ENCODE measurements at regions not wholly inside any gene's neighbourhood (a gene's known extent, or its start where the extent isn't known, plus 50 kb on each side); places are given as distances from the start of the nearest gene placed in this dataset.

DNA sequence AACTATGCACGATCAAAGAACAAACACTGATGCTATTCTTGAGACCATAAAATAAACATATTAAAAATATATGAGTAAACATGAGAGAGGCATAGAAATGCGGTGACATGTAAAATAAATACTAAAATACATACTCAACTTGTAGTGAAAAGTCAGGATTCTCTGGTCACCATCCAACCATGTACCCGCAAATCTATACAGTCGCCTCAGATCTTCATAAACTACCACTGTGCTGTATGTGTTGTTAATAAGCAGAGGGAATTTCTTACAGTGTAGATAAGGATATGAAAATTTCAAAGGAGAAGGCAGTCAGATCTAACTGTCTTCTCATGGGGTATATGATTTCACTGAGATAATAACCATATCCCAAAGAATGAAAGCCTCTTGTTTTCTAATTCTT, 67.8 kb upstream of the FAM47B start:
- H3K79me2 ChIP-seq (ENCODE audit: insufficient read depth, low read depth, low read length), result no peaks in the 10 kb centered on the region
- no peak overlapping the region for H3K4me2 ChIP-seq (ENCODE audit: low read length)
- H4K20me1 ChIP-seq (ENCODE audit: insufficient read depth, low read length), result no peaks in the 10 kb centered on the region
- ChIA-PET CTCF (ENCODE audit: unreplicated experiment) (no interaction called here), POLR2A (no interaction called here)
- no TSS peak for BruUV-seq (replicated peaks)
- no peak overlapping the region for H3K4me3 ChIP-seq (ENCODE audit: low read depth, low read length, poor library complexity, severe bottlenecking)
- H3K27ac ChIP-seq (ENCODE audit: low read depth, low read length, poor library complexity, severe bottlenecking), result no peak overlapping the region
- H3K36me3 ChIP-seq (ENCODE audit: insufficient read depth, low read length), result no peaks in the 10 kb centered on the region
- H3K9me3 ChIP-seq (ENCODE audit: low read length), result no peaks in the 10 kb centered on the region
- intact Hi-C loops (cut with micrococcal nuclease; ENCODE audit: unreplicated experiment), result no loop called here
- DNase-seq (ENCODE audit: low spot score), result no peak
- TF ChIP-seq EZH2phosphoT487 (IDR thresholded peaks at IDR 0.05; ENCODE audit: borderline replicate concordance, low read depth, low read length), result no peak
- no peaks in the 10 kb centered on the region for H3K4me1 ChIP-seq (ENCODE audit: insufficient read depth, low read length, poor library complexity, severe bottlenecking)
- H2AFZ ChIP-seq (ENCODE audit: low read length), result no peak overlapping the region
- no peaks in the 10 kb centered on the region for H3K9me2 ChIP-seq (ENCODE audit: insufficient read depth, low read length)

DNA sequence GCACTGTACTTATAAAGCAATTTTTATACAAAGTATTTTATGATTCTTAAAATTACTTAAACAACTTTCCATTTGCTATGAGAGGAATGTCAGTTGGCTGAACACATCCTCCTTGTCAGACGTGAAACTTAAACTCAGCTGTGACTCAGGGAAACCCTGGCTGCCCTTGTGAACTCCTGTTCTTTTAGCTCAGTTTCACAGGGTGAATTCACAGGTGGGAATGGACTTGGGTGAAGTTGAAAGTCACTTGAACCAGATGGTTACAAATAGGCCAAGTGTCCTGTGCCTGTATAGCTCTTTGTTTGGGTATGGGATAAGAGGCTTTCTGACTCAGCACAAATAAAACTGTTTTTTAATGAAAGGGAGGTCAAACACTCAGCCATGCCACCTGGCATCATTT, 67.4 kb upstream of the FAM47B start:
- ChIA-PET POLR2A (no interaction called here), CTCF (ENCODE audit: unreplicated experiment) (no interaction called here)
- H3K36me3 ChIP-seq (ENCODE audit: insufficient read depth, low read length), result no peaks in the 10 kb centered on the region
- no peak for DNase-seq (ENCODE audit: low spot score)
- H3K79me2 ChIP-seq (ENCODE audit: insufficient read depth, low read depth, low read length), result no peaks in the 10 kb centered on the region
- TF ChIP-seq EZH2phosphoT487 (IDR thresholded peaks at IDR 0.05; ENCODE audit: borderline replicate concordance, low read depth, low read length), result no peak
- TF ChIP-seq, protein P1, sequence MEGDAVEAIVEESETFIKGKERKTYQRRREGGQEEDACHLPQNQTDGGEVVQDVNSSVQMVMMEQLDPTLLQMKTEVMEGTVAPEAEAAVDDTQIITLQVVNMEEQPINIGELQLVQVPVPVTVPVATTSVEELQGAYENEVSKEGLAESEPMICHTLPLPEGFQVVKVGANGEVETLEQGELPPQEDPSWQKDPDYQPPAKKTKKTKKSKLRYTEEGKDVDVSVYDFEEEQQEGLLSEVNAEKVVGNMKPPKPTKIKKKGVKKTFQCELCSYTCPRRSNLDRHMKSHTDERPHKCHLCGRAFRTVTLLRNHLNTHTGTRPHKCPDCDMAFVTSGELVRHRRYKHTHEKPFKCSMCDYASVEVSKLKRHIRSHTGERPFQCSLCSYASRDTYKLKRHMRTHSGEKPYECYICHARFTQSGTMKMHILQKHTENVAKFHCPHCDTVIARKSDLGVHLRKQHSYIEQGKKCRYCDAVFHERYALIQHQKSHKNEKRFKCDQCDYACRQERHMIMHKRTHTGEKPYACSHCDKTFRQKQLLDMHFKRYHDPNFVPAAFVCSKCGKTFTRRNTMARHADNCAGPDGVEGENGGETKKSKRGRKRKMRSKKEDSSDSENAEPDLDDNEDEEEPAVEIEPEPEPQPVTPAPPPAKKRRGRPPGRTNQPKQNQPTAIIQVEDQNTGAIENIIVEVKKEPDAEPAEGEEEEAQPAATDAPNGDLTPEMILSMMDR (conservative IDR thresholded peaks at IDR 0.05; ENCODE audit: low read length), result no peak
- no peaks in the 10 kb centered on the region for H3K9me2 ChIP-seq (ENCODE audit: insufficient read depth, low read length)
- H4K20me1 ChIP-seq (ENCODE audit: insufficient read depth, low read length), result no peaks in the 10 kb centered on the region
- BruUV-seq (replicated peaks), result no TSS peak
- no peak overlapping the region for H3K4me2 ChIP-seq (ENCODE audit: low read length)
- intact Hi-C loops (cut with micrococcal nuclease; ENCODE audit: unreplicated experiment), result no loop called here
- no peaks in the 10 kb centered on the region for H3K4me1 ChIP-seq (ENCODE audit: insufficient read depth, low read length, poor library complexity, severe bottlenecking)
- no peak overlapping the region for H2AFZ ChIP-seq (ENCODE audit: low read length)
- H3K9me3 ChIP-seq (ENCODE audit: low read length), result no peaks in the 10 kb centered on the region
- no peak overlapping the region for H3K27ac ChIP-seq (ENCODE audit: low read depth, low read length, poor library complexity, severe bottlenecking)
- H3K4me3 ChIP-seq (ENCODE audit: low read depth, low read length, poor library complexity, severe bottlenecking), result no peak overlapping the region

DNA sequence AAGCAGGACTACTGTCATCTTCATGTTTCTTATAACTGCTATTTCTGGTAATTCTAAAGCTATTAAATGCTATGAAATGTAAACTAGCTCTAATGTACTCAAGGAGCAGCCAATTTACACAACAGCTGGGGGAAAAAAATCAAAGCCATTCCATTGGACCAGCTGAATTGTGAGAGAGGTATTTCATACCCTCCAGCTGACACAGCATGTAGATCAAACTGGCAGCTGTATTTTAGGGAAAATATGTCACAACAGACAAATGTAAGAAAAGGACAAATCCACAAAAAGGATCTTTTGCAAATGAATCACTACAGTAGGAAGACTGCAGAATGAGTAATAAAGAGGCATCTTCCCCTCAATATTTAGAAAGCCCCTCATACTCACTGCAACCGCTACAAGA, 65.2 kb upstream of the FAM47B start:
- Histone ChIP-seq H3K79me2 (ENCODE audit: insufficient read depth, low read depth, low read length) (no peaks in the 10 kb centered on the region), H2AFZ (ENCODE audit: low read length) (no peak overlapping the region), H4K20me1 (ENCODE audit: insufficient read depth, low read length) (no peaks in the 10 kb centered on the region), H3K27ac (ENCODE audit: low read depth, low read length, poor library complexity, severe bottlenecking) (no peak overlapping the region), H3K4me3 (ENCODE audit: low read depth, low read length, poor library complexity, severe bottlenecking) (no peak overlapping the region), H3K4me1 (ENCODE audit: insufficient read depth, low read length, poor library complexity, severe bottlenecking) (no peaks in the 10 kb centered on the region), H3K4me2 (ENCODE audit: low read length) (no peak overlapping the region), H3K9me2 (ENCODE audit: insufficient read depth, low read length) (no peaks in the 10 kb centered on the region), H3K36me3 (ENCODE audit: insufficient read depth, low read length) (no peaks in the 10 kb centered on the region), H3K9me3 (ENCODE audit: low read length) (no peaks in the 10 kb centered on the region)
- BruUV-seq (replicated peaks), result no TSS peak
- intact Hi-C loops (cut with micrococcal nuclease; ENCODE audit: unreplicated experiment), result no loop called here
- POLR2A ChIA-PET, result interaction anchor here (0.7 kb wide), 1 partner anchor 9 kb away, joined by 3 read pairs; no protein-coding TSS in a partner anchor
- no peak for DNase-seq (ENCODE audit: low spot score)
- TF ChIP-seq EZH2phosphoT487 (IDR thresholded peaks at IDR 0.05; ENCODE audit: borderline replicate concordance, low read depth, low read length), result no peak
- TF ChIP-seq, protein P1 (conservative IDR thresholded peaks at IDR 0.05; ENCODE audit: low read length), result no peak
- CTCF ChIA-PET (ENCODE audit: unreplicated experiment), result no interaction called here

Data from OCI-LY7 (cell line).